ENCODE measurements at regions not wholly inside any gene's neighbourhood (a gene's known extent, or its start where the extent isn't known, plus 50 kb on each side); places are given as distances from the start of the nearest gene placed in this dataset.

- intact Hi-C loops (cut with micrococcal nuclease; ENCODE audit: unreplicated experiment), result no loop called here
These were observed 195.6 kb upstream of the FOXN2 start for GRCh38 chr2:48118895-48119294.

GRCh38 chr2:48120112-48120511 lies 194.4 kb upstream of the FOXN2 start:
- peak overlapping the region; percentile 3; the same call in 1 of the 2 replicates for H3K4me2 ChIP-seq (ENCODE audit: low read depth, low read length)
- no peak overlapping the region for H3K4me3 ChIP-seq (replicated peaks in 1 of 3; ENCODE audit: insufficient read depth in 1 of 3, low read depth in 2 of 3, low read length in 3 of 3)
- DNase-seq (ENCODE audit: low spot score) (peak; percentile 85), FAIRE-seq (no peak), ATAC-seq (peak; percentile 90)
- H4K20me1 ChIP-seq (ENCODE audit: insufficient read depth, low read length), result no peaks in the 10 kb centered on the region
- no peaks in the 10 kb centered on the region; a peak in 1 of 5 replicates for H3K27me3 ChIP-seq (ENCODE audit: control insufficient read depth in 1 of 2, insufficient read depth in 2 of 2, low read length in 2 of 2)
- no peak overlapping the region for H2AFZ ChIP-seq (ENCODE audit: low read length)
- H3K27ac ChIP-seq (ENCODE audit: extremely low read length, insufficient read depth, low read length), result no peak overlapping the region
- H3K9me3 ChIP-seq (ENCODE audit: low read length), result no peaks in the 10 kb centered on the region
- POLR2A ChIA-PET, result no interaction called here
- no peaks in the 10 kb centered on the region for H3K79me2 ChIP-seq (ENCODE audit: insufficient read depth, low read length)
- peaks cover 32% of the 10 kb centered on the region for H3K4me1 ChIP-seq (ENCODE audit: insufficient read depth, low read length)
- intact Hi-C loops (cut with micrococcal nuclease; ENCODE audit: unreplicated experiment), result no loop called here
- in situ Hi-C loops (cut with HindIII; ENCODE audit: extremely low pct_ligation_motif_present, low pct_unique_long_range_greater_than_20kb), result no loop called here
- CTCF ChIA-PET (ENCODE audit: low intra/inter-chr PET ratio, low total read pairs), result no interaction called here
- no TSS peak for BruUV-seq (replicated peaks)
- H3K36me3 ChIP-seq (replicated peaks in 1 of 2; ENCODE audit: control insufficient read depth in 1 of 2, insufficient read depth in 2 of 2, low read length in 2 of 2), result no peaks in the 10 kb centered on the region
- no peak overlapping the region for H3K9ac ChIP-seq (ENCODE audit: insufficient read depth, low read depth, low read length)
- 6% methylated on average over 3 of the region's 3 CpGs for WGBS (ENCODE audit: low lambda C conversion rate)
- TF ChIP-seq TEAD3 (CRISPR knock-in tag; optimal IDR thresholded peaks at IDR 0.05; ENCODE audit: borderline replicate concordance), result peak; percentile 81
- TF ChIP-seq CREM (IDR thresholded peaks at IDR 0.05), result peak; percentile 65
- TF ChIP-seq CREM (CRISPR knock-in tag; IDR thresholded peaks at IDR 0.05), result no peak
- 0 out of 2 replicates have a peak, but pooled peaks have one; percentile 10 for TF ChIP-seq FOXK1 (CRISPR knock-in tag; IDR thresholded peaks at IDR 0.05; ENCODE audit: borderline replicate concordance, low read depth)
- peak; percentile 38 for TF ChIP-seq SAP130 (CRISPR knock-in tag; IDR thresholded peaks at IDR 0.05; ENCODE audit: low read depth)
- TF ChIP-seq FOXK2 (IDR thresholded peaks at IDR 0.05), result 0 out of 2 replicates have a peak, but pooled peaks have one; percentile 17
- TF ChIP-seq GFI1 (CRISPR knock-in tag; IDR thresholded peaks at IDR 0.05; ENCODE audit: borderline replicate concordance), result 0 out of 2 replicates have a peak, but pooled peaks have one; percentile 27
- peak; percentile 81 for TF ChIP-seq PAXIP1 (CRISPR knock-in tag; conservative IDR thresholded peaks at IDR 0.05)
- peak; percentile 75 for TF ChIP-seq FOXP4 (CRISPR knock-in tag; IDR thresholded peaks at IDR 0.05)
- TF ChIP-seq TCF7 (IDR thresholded peaks at IDR 0.05; ENCODE audit: low read depth), result peak; percentile 77
- no peak for TF ChIP-seq CENPX (CRISPR knock-in tag; IDR thresholded peaks at IDR 0.05)
- TF ChIP-seq ZNF607 (CRISPR knock-in tag; IDR thresholded peaks at IDR 0.05; ENCODE audit: borderline replicate concordance), result no peak
- peak; percentile 94 for TF ChIP-seq TFAP4 (IDR thresholded peaks at IDR 0.05; ENCODE audit: borderline replicate concordance, low read depth)
- peak; percentile 31; the same call in 1 of the 2 replicates for TF ChIP-seq ERF (CRISPR knock-in tag; IDR thresholded peaks at IDR 0.05)

More at GRCh38 chr2:48118895-48119294, 195.6 kb upstream of the FOXN2 start:
- no peak overlapping the region for H3K27ac ChIP-seq (ENCODE audit: extremely low read length, insufficient read depth, low read length)
- H4K20me1 ChIP-seq (ENCODE audit: insufficient read depth, low read length), result no peaks in the 10 kb centered on the region
- in situ Hi-C loops (cut with HindIII; ENCODE audit: extremely low pct_ligation_motif_present, low pct_unique_long_range_greater_than_20kb), result no loop called here
- no peak for ATAC-seq
- H2AFZ ChIP-seq (ENCODE audit: low read length), result no peak overlapping the region
- 74% methylated on average over 6 of the region's 6 CpGs for WGBS (ENCODE audit: low lambda C conversion rate)
- H3K4me2 ChIP-seq (ENCODE audit: low read depth, low read length), result no peak overlapping the region
- H3K79me2 ChIP-seq (ENCODE audit: insufficient read depth, low read length), result no peaks in the 10 kb centered on the region
- peaks cover 45% of the 10 kb centered on the region for H3K4me1 ChIP-seq (ENCODE audit: insufficient read depth, low read length)
- POLR2A ChIA-PET, result no interaction called here
- H3K9me3 ChIP-seq (ENCODE audit: low read length), result no peaks in the 10 kb centered on the region
- no peak overlapping the region for H3K9ac ChIP-seq (ENCODE audit: insufficient read depth, low read depth, low read length)
- CTCF ChIA-PET (ENCODE audit: low intra/inter-chr PET ratio, low total read pairs), result no interaction called here
- no peak for FAIRE-seq
- no TSS peak for BruUV-seq (replicated peaks)
- H3K4me3 ChIP-seq (replicated peaks in 1 of 3; ENCODE audit: insufficient read depth in 1 of 3, low read depth in 2 of 3, low read length in 3 of 3), result no peak overlapping the region
- no peaks in the 10 kb centered on the region; a peak in 1 of 5 replicates for H3K27me3 ChIP-seq (ENCODE audit: control insufficient read depth in 1 of 2, insufficient read depth in 2 of 2, low read length in 2 of 2)
- DNase-seq (ENCODE audit: low spot score), result no peak
- no peaks in the 10 kb centered on the region for H3K36me3 ChIP-seq (replicated peaks in 1 of 2; ENCODE audit: control insufficient read depth in 1 of 2, insufficient read depth in 2 of 2, low read length in 2 of 2)
- TF ChIP-seq ZNF773 (CRISPR knock-in tag; IDR thresholded peaks at IDR 0.05; ENCODE audit: borderline replicate concordance), result no peak
